GM19468 (cell line): ENCODE measurements at regions not wholly inside any gene's neighbourhood (a gene's known extent, or its start where the extent isn't known, plus 50 kb on each side); places are given as distances from the start of the nearest gene placed in this dataset.

Experiments used
- ATAC-seq: cut with Tn5 transposase; IDR thresholded peaks from one replicate; pipeline ENCODE4 v1.9.1; 2021; ENCODE audit warnings: mild to moderate bottlenecking, moderate library complexity, moderate number of reproducible peaks; ENCODE audit not compliant: unreplicated experiment; ENCODE audit errors: extremely low read depth

DNA sequence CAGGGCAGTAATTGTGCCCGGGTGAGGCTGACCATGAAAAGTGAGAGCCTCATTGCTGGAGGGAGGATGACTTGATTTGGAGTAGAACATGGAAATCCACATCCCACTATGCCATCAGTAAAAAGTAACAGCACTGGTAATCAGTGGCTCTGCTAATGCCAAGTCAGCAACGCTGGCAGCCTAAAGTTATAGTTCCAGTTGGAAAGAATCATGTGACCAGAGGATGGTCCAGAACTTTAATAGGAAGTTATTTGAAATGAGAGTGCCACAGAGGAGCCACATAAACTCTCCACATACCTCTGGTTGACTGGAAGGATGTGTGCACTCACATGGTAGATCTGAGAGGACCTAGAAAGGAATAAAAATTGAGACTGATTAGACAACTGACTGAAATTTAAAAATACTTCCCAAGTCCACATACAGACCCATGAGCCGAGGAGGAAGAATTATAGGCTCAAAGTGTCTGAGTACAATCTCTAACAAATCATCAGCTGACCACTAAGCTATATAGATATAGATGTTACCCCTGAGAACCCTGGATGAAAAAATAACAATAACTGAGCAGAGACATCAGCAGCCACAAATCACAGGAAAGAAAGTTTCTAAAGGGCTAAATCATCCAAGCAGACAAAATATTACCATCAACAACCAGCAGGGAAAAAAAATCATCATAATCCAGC is 346.8 kb downstream of the STK39 start:
- ATAC-seq = no peak

DNA sequence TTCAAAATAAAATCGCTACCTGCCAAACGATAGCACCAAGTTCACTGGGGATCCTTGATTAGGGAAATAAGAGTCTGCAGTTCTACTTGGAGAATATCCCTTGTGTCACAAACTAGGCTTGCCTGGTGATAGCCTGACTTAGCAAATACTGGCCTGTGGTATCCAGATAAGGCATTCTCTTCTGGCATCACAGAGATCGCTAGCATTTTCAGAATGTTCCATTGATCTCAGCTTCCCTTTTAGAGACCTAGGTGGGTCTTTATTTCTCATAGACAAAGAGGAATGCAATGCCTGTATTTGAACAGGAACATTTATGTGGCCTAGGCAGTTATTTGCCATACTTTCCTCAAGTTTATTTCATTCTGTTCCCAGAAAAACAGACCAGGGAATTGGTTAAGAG is 349.1 kb downstream of the STK39 start:
- ATAC-seq = no peak

DNA sequence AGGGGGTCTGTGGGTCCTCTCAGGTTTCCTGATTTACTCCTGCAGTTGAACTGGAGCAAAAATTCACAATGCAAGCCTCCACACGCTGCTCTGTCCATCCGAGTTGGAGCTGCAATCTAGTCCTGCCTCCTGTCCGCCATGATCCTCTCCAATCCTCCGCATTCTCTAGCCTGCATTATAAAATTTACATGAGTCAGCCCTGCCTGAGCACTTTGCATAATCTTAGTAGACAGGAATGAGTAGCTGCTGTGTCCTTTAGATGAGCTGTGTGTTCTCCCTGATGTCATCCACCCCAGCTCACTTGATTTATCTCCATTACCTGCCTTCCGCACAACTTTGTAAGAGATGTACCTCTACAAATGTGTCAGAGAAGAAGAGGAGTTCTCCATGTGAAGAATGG is 355.6 kb downstream of the STK39 start:
- ATAC-seq = no peak

DNA sequence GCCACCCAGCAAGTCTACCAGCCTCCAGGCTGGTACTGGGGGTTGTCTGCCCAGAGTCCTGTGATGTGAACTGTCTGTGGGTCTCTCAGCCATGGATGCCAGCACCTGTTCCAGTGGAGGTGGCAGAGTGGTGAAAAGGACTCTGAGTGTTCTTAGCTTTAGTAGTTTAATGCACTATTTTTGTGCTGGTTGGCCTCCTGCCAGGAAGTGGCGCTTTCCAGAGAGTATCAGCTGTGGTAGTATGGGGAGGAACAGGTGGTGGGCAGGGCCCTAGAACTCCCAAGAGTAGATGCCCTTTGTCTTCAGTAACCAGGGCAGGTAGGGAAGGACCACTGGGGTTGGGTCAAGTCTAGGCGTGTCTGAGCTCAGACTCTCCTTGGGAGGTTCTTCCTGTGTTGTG is 356.7 kb downstream of the STK39 start:
- no peak for ATAC-seq

DNA sequence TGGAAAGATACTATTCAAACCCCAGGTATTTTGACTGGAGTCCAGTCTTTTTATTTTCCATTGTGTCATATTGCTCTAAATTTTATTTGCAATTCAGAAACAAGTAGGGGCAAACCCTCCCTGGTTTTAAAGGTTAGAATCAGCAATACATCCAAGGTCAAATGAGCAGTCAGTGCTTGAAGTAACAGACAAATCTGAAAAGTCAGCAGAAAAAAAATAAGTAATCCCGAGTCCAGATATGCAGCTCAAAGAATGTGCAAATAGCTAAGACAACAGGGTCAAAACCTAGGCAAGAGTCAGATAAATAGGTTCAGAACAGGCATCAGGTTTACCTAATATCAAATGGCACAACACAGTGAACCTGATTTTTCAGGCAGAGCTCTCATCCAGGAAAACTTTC is 367.0 kb downstream of the STK39 start:
- no peak for ATAC-seq

DNA sequence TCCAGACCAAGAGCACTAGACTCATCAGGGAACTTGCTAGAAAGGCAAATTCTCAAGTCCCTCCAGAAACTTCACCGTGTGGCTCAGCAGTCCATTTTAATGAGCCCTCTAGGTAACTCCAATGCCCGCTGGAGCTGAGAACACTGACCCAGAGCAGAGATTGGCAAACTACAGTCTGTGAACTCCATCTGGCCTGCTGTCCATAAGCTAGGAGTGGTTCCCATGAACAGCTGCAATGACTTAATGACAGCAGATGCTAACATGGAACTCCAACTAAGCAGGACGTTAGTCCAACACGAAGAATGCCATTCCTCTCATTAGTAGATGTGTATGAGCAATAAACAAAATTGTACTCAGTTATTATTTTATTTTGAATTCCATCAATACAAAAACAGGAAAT is 371.9 kb downstream of the STK39 start:
- no peak for ATAC-seq

DNA sequence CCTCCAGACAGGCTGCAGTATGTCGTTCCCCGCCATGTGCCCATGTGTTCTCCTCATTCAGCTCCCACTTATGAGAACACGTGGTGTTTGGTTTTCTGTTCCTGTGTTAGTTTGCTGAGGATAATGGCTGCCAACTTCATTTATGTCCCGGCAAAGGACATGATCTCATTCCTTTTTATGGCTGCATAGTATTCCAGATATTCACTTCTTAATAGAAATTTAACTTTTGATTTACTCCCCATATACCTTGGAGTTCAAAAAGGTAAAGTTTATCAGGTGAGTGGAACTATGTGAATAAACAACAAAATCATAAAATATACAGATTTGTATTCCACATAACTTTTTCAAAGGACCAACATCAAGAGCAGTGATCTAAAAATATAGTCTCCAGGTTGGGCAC is 372.6 kb downstream of the STK39 start:
- no peak for ATAC-seq

DNA sequence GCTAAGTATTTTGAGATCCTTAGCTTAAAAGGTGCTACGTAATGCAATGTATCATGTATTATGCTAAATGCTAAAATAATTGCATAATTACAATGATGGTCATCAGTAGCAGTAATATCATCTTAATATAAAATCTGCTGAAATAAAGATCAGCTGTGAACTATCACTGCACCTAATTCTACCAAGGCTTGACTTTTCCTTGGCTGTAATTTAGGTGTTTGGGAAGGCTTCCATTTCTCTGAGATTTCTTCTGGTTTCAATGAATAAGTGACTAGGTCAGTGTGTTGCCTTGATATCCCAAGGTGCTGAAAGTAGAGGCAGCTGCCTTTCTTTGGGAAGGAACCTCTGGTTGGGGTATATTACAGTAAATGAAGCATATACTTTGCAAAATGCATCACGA is 376.1 kb downstream of the STK39 start:
- no peak for ATAC-seq

DNA sequence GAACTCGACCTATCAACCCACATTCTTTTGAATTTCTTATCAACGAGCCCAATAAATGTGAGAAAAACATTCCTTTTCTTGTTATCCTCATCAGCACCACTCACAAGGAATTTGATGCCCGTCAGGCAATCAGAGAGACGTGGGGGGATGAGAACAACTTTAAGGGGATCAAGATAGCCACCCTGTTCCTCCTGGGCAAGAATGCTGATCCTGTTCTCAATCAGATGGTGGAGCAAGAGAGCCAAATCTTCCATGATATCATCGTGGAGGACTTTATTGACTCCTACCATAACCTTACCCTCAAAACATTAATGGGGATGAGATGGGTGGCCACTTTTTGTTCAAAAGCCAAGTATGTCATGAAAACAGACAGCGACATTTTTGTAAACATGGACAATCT is 378.2 kb downstream of the STK39 start:
- ATAC-seq = no peak

DNA sequence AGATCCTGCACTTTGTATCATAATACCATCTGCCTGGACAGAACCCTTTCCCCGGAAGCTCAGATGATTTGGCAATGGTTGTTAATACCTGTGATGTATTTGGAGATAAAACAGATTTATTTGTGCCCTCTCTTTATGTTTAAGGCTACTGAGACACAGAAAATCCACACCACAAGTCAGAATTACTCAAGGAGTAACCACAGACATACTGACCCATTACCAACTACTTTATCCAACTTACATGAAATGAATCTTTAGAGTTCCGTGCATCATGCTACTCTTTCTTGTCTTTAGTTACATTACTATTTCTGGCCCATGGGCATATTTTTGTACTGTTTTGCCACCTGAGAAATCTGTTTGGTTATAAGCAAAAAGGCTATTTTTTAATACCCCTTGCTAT is 384.0 kb downstream of the STK39 start:
- ATAC-seq = no peak

DNA sequence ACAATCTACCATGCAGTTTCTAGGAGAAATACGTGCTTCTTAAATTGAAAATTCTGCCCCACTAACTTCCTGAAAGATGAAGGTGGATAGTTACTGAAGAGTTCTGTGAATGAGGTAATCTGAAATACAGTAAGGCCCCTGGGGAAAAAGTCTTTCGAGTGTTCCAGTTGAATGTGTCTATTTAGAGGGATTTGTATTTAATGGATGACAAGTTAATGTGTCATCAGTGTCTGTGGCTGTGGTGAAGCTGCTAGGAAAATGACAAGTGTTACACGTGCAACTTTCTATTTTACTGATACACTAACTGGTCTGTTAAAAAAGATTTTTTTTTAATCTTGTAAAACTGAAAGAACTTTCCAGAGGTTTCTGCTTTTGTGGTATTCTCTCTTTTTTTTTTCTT is 384.6 kb downstream of the STK39 start:
- peak; percentile 60 for ATAC-seq

DNA sequence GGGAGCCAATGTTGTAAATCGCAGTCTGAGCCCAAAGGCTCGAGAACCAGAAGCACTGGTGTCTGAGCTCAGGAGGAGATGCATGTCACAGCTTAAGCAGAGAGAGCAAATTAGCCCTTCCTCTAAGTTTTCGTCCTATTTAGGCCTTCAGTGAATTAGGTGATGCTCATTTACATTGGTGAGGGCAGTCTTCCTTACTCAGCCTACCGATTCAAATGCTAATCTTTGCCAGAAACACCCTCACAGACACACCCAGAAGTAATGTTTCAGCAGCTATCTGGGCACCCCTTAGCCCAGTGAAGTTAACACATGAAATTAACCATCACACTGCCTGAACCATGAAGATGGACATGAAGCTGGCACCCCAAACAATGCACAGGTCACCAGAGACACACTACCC is 385.1 kb downstream of the STK39 start:
- no peak for ATAC-seq

DNA sequence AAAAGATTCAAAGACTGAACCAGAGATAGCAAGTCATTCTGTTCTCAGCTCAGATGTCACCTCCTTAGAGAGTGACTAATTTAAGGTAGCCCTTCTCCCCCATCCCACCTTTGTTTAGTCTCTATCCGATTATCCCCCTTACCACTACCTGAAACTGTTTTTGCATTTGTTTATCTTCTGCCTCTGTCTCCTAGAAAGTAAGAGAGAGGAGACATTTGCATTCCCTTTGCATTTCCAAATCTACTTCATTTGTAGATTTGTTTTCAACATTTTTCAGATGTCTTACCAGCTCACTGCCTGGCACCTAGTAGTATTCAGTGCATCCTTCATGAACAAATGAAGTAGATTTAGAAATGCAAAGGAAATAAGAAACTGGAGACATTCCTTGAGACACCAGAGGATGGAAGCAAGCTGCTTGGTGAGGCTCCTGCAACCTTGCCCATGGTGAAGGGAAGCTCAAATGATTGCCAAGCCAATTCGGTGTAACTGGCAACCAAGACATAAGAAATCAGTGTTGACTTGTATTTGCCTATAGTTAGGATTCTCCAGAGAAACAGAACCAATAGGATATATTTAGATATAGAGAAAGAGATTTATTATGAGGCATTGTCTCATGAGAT is 385.7 kb downstream of the STK39 start:
- ATAC-seq = no peak

DNA sequence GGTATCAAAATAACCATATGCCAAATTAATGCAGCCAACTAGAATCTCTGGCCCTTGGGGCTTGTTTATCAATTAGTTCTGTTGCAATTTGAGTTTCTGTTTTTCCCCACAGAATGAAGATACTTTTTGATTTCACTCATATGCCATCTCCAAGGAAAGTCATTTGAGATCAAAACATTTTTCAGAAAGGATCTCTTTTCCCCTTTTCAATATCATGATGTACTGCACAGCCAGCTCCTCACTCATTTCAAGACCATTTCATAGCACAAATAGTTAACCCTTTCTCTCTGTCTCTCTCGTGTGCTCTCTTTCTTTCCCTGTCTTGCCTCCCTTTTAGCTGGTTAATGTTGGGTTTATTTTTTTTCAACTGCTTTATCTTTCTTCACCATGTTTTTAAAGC is 387.3 kb downstream of the STK39 start:
- no peak for ATAC-seq

DNA sequence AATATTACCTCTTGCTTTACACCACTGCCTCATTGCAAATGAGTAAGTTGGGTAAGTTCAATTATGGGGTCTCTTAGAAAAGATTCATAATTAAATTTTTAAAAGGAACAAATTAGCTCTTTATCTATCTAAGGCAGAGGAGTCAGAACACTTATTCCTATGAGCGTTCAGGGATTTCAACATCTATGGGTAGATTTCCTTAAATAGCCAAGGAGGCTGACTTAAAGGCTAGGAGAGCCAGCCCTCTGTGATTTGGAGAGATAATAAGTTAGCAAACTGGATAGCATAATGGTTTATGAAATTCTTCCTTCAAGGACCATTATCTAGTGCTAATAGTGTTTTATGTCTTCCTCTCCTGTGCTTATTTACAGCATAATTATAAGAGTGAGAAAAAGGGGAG is 387.7 kb downstream of the STK39 start:
- ATAC-seq = no peak

DNA sequence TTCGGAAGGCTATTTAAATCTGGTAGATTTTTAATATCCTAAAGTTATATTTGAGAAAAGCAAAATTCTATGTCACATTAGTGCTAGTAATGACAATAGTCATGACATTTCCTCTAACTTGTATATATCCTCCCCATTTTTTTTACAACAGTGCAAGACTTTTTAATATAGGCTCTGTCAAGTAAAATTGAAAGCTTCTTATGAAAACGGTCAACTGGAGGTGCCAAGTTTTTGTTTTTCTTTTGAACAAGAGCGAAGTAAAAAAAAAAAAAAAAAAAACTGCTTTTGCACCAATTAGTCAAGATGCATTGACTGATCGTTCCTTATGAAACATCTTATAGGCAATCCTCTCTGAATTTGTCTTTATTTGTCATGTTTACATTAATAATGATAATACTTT is 389.3 kb downstream of the STK39 start:
- no peak for ATAC-seq

DNA sequence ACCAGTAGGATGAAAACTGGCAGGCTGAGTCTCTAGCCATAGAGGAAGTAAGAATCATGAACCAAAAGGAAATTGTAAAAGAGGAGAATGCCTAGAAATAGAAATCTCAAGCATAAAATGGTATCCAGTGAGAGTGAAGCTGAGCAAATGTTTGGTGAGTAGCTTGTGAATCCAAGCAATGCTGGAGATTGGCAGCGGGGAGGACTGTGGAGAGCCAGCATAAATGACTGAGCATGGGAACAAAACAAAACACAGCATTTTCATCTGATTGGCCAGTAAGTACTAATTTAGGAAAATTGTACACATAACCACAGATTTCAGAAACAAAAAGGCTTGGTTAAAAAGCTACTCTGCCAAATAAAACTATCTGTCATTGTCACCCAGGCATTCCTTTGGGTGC is 390.0 kb downstream of the STK39 start:
- ATAC-seq = no peak

DNA sequence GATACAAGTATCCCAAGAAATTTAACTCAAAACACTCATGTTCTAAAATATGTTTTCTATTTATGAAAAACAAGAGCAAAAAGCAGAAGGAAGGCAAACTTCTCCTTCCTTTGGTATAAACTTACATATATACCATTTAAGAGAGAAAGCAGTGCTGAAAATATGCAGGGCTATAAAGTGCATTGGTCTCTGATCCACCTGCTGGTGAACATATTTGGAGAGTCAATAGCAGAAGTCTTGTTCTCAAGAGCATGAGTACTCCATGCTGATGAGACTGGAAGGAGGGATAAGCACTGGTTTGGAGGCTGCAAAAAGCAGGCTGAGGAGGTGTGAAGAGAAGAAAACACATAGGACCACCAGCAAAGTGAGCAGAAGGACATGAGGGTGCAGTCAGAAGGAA is 391.2 kb downstream of the STK39 start:
- no peak for ATAC-seq

DNA sequence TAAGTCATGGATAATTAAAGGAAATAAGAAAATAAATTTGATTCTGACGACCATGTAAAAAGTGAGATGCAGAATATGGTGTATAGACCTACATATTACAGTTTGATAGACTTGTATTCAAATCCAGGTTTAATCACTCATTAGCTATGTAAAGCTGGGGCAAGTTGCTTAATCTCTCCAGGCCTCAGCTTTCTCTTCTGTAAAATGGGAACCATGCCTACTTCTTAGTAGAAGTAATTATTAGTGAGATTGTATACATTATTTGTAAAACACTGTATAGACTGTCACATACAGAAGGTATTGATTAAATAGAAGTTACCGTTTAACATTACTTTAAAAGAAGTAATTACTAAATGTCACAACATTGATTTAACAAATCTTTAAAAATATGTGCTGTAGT is 392.2 kb downstream of the STK39 start:
- ATAC-seq = no peak

DNA sequence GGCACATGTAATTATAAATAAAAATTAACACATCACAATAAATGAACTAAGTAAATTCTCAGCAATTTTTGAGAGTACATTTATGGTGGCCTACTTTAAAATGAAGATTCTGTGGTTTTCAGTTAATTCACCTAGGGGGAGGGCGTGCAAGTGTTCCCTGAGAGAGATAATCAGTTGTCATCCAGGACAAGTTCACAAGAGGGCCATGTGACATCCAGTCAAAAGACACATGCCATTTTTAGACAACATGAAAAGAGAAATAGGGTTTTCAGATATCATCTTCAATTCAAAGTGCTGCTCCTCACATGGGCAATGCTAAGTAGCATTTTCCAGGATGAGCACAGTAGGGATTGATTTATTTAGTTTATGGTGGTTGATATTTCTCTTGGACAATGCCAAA is 393.7 kb downstream of the STK39 start:
- ATAC-seq = no peak

DNA sequence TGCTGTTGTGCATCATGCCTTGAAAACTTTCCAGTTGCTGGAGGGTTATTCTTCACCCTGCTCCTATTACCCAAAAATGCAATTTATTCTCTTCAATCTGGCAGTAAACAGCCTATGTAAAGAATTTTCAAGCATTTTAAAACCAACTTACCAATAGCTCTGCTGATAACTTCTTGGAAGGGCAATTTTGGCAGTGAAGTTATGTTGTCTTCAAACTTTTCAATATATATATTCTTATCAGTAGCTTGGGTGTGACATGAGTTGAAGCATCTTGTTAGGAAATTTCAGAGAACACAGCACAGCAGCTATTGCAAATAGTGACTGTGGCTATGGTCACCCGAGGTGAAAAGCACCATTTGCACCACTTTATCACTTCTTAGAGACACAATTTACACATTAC is 395.5 kb downstream of the STK39 start:
- ATAC-seq = no peak

DNA sequence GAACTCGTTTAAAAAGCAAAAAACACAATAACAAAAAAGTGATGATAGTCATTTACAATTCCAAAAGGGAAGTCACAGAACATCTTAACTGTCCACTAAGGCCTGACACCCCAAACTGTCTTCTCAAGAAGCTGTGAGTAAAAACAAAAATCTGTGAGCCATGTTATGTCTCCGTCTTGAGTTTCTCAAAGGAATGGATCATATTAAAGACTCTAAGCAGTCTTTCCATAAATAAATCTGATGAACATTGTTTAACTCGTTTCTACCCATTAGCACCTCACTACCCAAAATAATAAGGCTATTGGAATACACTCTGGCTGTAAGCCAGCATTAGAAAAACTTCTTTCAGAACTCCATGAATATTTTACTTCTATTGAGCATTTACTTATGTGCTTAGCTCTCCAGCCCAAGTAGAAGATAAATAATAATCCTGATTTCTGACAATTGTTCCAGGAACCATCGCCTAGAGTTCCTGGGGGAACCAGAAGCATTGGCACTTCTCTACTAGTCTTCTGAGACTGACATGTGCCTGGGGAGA is 396.0 kb downstream of the STK39 start:
- ATAC-seq = no peak
